SH-SY5Y (cell line): ENCODE measurements at regions not wholly inside any gene's neighbourhood (a gene's known extent, or its start where the extent isn't known, plus 50 kb on each side); places are given as distances from the start of the nearest gene placed in this dataset.

Experiments used
- GATA2 ChIP-seq: IDR thresholded peaks from 2 replicates; pipeline ENCODE4 v1.6.1; 2011; ENCODE audit warnings: mild to moderate bottlenecking, low read depth, low read length
- GATA3 ChIP-seq: IDR thresholded peaks from 2 replicates; pipeline ENCODE4 v1.6.1; 2011; ENCODE audit warnings: low read depth, mild to moderate bottlenecking, low read length, moderate library complexity

DNA sequence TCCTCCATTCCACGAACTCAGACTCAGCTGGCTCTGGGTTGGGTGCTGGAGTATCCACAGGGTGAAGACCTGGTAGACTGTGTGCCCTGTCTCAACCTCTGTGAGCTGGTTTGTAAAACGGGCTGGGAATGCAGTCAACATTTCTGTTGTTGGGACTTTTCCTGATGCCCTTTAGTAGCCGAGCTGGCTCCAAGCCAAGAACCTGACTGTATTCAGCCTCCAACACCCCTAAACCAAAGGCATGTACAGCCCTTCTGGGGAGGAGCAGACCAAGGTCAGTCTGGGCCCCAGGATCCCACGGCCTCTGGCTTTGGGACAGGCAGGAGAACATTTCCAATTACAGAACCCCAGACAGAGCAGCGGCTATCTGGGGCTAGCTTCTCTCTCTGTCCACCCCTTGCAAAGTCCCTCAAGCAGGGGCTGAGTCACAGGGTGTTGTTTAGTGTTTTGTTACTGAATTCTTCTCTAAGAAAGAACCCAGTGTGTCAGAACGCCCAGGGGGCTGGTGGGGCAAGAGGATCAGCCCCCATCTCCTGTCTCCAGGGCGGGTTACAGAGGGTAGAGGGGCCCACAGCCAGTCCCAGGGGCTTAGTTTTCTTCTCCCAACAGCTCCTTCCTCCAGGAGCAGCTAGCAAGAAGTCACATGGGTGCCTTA lies 56.8 kb upstream of the SLC6A6 start:
- TF ChIP-seq GATA2, result no peak
- no peak for TF ChIP-seq GATA3
